SKM-1 treated with dmso at 0.1 percent for 144 hours (cell line): ENCODE measurements at regions not wholly inside any gene's neighbourhood (a gene's known extent, or its start where the extent isn't known, plus 50 kb on each side); places are given as distances from the start of the nearest gene placed in this dataset.
"Not testable (repeated sequence)": the region's sequence is repeated elsewhere in the genome, so short reads cannot be mapped to it uniquely, and the experiment has no call there.

Source experiments
- DNase-seq: peaks from one replicate; lab custom pipeline; 2025; ENCODE audit not compliant: unreplicated experiment; lab: John Stamatoyannopoulos, UW

- no peak for DNase-seq
Measured at GRCh38 chr6:126202707-126203106, 137.2 kb upstream of the CENPW start.

DNA sequence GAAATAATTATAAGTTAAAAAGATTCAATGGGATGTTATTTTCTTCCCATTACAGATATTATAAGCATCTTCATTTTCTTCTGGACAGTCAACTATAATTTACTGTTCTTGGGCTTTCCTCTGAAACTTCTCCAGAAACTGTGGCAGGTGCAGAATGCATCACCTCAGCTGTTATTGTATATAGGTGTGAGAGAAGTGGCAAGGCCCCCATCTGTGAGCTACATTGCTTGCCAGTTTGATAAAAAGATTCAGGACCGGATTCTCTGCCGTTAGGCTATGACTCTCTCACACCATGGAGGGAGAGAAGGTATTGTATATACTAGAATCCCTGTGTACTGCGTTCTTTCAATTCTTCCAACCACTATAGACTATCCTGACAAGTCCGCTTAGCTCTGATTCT, 135.8 kb upstream of the CENPW start:
- no peak for DNase-seq

DNA sequence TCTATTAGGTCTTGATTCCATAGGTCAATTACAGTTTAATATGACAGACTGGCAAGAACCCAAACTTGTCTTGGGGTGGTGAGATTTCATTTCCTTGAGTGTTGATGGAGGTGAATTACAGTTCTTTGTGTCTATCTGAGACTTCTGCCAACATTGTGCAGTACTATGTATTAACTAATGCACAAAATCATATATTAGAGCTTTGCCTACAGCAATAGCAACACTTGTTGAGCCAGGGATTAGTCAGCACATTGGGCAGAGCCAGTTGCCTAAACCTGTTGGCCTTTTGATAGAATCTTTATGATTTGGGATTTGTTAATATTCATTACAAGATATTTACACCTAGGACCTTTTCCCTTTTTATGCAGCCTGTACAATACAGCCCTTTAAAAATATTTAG, 135.3 kb upstream of the CENPW start:
- no peak for DNase-seq

DNA sequence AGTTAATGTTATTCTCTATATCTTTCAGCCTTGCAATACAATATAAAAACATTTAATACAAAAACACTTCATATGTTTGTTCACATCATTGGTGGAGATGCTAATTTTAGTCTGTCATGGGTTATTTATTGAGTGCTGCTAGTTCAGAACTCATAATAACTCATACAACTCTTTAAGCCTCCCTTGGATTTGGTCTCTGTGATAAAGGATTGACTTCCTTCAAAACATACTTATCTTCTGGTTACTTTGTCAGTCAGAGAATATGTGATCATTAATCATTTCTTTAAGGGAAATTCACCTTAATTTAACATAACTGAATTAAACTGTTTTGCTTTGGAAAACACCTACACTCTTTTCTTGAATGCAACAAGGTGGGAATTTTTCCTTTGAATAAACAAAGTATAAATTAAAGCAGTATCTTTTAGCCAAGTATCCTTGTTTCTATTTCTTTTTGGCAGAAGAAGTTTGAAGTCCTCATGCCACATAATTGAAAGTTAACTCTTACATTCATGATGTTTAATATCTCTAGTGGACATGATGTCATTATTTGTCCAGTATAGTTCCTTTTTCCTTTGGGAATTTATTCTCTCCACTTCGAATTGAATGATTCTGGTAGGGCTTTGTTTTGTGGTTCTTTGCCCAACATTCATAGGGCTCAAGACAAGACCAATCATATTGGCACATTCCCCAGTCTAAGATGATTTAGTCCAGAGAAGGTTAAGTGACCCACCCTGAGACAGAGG, 133.2 kb upstream of the CENPW start:
- no peak for DNase-seq

DNA sequence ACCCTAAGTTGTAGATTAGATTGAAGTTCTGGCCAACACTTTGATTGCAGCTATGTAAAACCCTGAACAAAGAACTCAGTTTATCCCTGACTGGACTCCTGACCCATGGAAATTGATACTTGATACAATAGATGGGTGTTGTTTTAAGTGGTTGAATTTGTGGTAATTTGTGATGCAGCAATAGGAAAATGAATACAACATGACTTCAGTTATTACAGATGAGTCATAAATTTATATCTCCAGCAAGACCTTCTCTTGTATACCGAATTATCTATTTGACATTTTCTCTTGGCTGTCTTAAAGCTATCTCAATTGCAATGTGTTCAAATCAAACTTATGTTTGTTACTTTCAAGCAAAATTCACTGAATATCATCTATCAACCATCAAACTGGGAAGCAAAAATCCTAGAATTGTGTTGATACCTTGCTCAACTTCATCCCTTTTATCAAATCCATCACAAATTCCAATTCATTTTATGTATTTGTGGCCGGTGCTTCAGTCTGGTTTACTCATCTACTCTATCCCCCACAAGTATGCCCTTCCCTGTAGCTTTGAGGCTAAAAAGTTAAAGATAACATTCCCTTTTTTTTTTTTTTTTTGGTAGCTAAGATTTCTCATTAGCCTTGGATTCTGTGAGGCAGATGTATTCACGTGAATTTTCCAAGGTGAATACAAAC, 129.4 kb upstream of the CENPW start:
- no peak for DNase-seq

GRCh38 chr6:126217497-126217896, 122.4 kb upstream of the CENPW start:
- no peak for DNase-seq

- not testable (repeated sequence) for DNase-seq
Measured at GRCh38 chr6:126220901-126221300, 119.0 kb upstream of the CENPW start.

GRCh38 chr6:126227833-126228702, 111.8 kb upstream of the CENPW start:
- DNase-seq: no peak

GRCh38 chr6:126232671-126233070, 107.2 kb upstream of the CENPW start:
- no peak for DNase-seq

DNA sequence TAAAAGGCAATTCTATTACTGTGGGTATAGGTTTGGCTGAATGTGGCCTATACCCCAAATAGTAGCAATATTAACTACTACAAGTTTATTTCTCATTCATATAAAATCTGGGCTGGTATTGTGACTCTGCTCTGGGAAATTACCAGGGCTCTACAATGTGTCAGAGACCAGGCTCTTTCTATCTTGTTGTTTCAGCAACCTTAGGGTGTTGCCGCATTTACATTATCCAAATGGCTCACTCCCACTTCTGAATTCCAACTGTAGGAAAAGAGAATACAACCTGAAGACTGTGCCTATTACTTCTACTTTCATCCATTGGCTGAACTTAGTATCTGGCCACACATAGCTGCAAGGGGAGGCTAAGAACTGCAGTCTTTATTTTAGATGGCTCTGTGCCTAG, 106.7 kb upstream of the CENPW start:
- no peak for DNase-seq

DNA sequence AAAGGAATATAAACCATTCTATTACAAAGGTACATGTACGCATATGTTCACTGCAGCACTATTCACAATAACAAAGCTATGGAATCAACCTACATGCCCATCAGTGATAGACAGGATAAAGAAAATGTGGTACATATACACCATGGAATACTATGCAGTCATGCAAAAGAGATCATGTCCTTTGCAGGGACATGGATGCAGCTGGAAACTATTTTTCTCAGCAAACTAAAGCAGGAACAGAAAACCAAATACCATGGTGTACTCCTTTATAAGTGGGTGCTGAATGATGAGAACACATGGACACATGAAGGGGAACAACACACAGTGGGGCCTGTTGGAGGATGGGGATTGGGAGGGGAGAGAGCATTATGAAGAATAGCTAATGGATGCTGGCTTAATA, 104.6 kb upstream of the CENPW start:
- DNase-seq: no peak

GRCh38 chr6:126245077-126245476, 94.8 kb upstream of the CENPW start:
- DNase-seq: no peak

- no peak for DNase-seq
Measured at GRCh38 chr6:126252154-126252553, 87.8 kb upstream of the CENPW start.

- no peak for DNase-seq
Measured at GRCh38 chr6:126253431-126253830, 86.5 kb upstream of the CENPW start.

DNA sequence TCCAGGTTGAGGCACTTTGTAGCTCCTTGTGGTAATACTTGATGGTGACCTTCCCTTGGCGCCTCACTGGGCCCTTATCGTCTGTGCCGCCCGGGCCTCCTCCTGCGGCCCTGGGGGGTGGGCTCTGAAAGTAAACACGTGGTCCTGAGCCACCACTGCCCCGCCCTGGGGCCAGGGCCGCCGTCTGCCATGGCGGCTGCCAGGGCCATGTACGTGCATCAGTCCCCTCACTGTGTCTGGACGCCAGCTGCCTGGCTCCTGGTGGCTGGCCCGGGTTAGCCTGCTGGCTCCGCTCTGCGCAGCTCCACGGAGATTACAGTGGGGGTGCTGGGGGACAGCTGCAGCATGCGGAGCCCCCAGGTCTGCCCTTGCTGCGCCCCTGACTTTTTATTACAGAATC, 81.8 kb upstream of the CENPW start:
- DNase-seq: no peak

GRCh38 chr6:126261792-126262421, 78.0 kb upstream of the CENPW start:
- no peak for DNase-seq

DNA sequence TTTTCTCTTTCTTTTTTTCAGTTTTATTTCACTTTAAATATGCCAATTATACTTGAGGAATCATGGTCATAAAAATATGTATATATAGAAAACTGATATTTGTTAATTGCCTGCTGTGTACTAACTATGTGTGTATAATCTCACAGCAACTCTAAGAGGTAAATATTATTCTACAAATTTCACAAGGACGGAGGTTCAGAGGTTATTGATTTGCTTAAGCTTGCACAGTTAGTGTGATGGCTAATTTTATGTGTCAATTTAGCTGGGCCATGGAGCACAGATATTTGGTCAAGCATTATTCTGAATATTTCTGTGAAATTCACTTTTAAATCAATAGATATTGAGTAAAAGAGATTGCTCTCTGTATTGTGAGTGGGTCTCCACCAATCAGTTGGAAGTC, 75.7 kb upstream of the CENPW start:
- no peak for DNase-seq

- DNase-seq: no peak
Measured at GRCh38 chr6:126266664-126267063, 73.3 kb upstream of the CENPW start.

DNA sequence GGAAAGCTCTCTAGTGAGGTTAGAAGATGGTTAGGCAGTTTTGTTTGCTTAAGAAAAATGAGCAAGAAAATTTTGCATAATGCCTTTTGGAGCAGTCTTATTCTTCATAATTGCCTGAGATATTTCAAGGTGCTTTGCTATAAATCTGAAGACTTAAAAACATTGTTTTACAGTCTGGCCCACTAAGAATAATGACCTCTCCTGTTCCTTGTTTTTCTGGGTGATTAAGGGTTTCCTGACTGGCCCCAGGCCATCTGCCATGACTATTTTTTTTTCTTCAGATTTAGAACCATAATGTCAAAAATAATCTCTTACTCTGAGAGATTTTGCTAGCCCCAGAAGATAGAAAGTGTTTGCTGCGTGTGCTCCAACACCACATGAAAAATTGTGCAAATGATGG, 72.3 kb upstream of the CENPW start:
- DNase-seq: no peak

DNA sequence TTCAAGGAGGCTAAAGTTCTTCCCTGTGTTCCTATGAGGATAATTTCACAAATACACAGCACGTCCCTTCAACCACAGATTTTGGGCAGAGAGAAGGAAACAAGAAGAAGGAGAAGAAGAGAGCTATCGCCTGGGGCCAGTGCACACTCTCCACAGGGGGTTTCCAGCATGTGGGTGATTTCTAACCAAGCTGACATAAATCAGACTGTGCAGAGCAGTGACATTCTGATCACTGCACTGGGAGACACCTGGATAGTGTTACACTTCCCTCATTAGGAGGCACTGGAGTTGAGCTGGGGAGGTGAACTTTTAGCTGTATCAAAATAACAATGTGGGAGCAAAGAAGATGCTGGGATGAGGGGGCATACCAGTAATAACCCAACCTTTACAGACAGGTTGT, 71.8 kb upstream of the CENPW start:
- no peak for DNase-seq

GRCh38 chr6:126280287-126280686, 59.6 kb upstream of the CENPW start:
- DNase-seq: no peak
